ENCODE measurements at regions not wholly inside any gene's neighbourhood (a gene's known extent, or its start where the extent isn't known, plus 50 kb on each side); places are given as distances from the start of the nearest gene placed in this dataset.

- H3K36me3 ChIP-seq = no peaks in the 10 kb centered on the region
- H3K4me1 ChIP-seq = peaks cover 0 to 5% of the 10 kb centered on the region in 2 donors
- H3K27me3 ChIP-seq = no peaks in the 10 kb centered on the region
- H3K9me3 ChIP-seq = no peaks in the 10 kb centered on the region
- no peak overlapping the region for H3K27ac ChIP-seq
- no peak overlapping the region for H3K4me3 ChIP-seq
- TF ChIP-seq, protein P1, sequence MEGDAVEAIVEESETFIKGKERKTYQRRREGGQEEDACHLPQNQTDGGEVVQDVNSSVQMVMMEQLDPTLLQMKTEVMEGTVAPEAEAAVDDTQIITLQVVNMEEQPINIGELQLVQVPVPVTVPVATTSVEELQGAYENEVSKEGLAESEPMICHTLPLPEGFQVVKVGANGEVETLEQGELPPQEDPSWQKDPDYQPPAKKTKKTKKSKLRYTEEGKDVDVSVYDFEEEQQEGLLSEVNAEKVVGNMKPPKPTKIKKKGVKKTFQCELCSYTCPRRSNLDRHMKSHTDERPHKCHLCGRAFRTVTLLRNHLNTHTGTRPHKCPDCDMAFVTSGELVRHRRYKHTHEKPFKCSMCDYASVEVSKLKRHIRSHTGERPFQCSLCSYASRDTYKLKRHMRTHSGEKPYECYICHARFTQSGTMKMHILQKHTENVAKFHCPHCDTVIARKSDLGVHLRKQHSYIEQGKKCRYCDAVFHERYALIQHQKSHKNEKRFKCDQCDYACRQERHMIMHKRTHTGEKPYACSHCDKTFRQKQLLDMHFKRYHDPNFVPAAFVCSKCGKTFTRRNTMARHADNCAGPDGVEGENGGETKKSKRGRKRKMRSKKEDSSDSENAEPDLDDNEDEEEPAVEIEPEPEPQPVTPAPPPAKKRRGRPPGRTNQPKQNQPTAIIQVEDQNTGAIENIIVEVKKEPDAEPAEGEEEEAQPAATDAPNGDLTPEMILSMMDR (IDR thresholded peaks at IDR 0.05) = no peak
- DNase-seq (ENCODE audit: low spot score) = no peak
These were observed 261.2 kb upstream of the FAM174A start for GRCh38 chr5:100273846-100274580.

GRCh38 chr5:100270023-100270771, 265.0 kb upstream of the FAM174A start:
- no peak overlapping the region for H3K27ac ChIP-seq
- DNase-seq (ENCODE audit: low spot score) = no peak
- no peaks in the 10 kb centered on the region for H3K36me3 ChIP-seq
- H3K4me1 ChIP-seq = peaks cover 0 to 5% of the 10 kb centered on the region in 2 donors
- TF ChIP-seq, protein P1 (IDR thresholded peaks at IDR 0.05) = no peak
- no peaks in the 10 kb centered on the region for H3K9me3 ChIP-seq
- no peaks in the 10 kb centered on the region for H3K27me3 ChIP-seq
- H3K4me3 ChIP-seq = no peak overlapping the region

- H3K27me3 ChIP-seq = no peaks in the 10 kb centered on the region
These were observed 274.2 kb upstream of the FAM174A start for GRCh38 chr5:100260968-100261367.

GRCh38 chr5:100252944-100253343, 282.2 kb upstream of the FAM174A start:
- TF ChIP-seq, protein P1 (IDR thresholded peaks at IDR 0.05) = no peak
- no peaks in the 10 kb centered on the region for H3K27me3 ChIP-seq
- no peaks in the 10 kb centered on the region for H3K36me3 ChIP-seq
- H3K4me3 ChIP-seq = no peak overlapping the region
- no peaks in the 10 kb centered on the region for H3K9me3 ChIP-seq
- H3K27ac ChIP-seq = no peak overlapping the region
- DNase-seq (ENCODE audit: low spot score) = no peak
- H3K4me1 ChIP-seq = no peaks in the 10 kb centered on the region

More at GRCh38 chr5:100260968-100261367, 274.2 kb upstream of the FAM174A start:
- TF ChIP-seq, protein P1 (IDR thresholded peaks at IDR 0.05) = no peak
- Histone ChIP-seq H3K27ac (no peak overlapping the region), H3K4me3 (no peak overlapping the region), H3K36me3 (no peaks in the 10 kb centered on the region), H3K9me3 (no peaks in the 10 kb centered on the region), H3K4me1 (no peaks in the 10 kb centered on the region)
- DNase-seq (ENCODE audit: low spot score) = no peak

DNA sequence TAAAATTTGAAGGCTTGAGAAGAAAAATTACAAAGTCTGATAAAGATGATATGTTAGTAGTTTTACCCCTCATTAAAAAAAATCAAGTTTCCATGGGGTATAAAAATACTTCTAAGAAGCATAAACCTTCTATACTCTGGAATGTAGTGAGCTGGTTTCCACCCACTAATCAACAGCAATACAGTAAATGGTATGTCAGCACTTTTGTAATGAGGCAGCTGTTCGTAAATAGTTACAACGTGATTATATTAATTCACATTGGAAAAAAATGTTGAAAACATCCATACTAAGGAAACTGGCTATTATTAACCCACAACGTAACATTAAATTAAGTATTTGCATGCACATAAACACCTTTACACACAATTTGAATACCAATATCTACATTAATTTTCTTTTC, 283.1 kb upstream of the FAM174A start:
- DNase-seq (ENCODE audit: low spot score) = no peak
- TF ChIP-seq, protein P1 (IDR thresholded peaks at IDR 0.05) = no peak
- Histone ChIP-seq H3K27me3 (no peaks in the 10 kb centered on the region), H3K9me3 (no peaks in the 10 kb centered on the region), H3K27ac (no peak overlapping the region), H3K36me3 (no peaks in the 10 kb centered on the region), H3K4me3 (no peak overlapping the region), H3K4me1 (no peaks in the 10 kb centered on the region)

Measured in right atrium auricular region (tissue), 2 donors.